Muscle layer of duodenum (tissue), 2 donors: ENCODE measurements at regions not wholly inside any gene's neighbourhood (a gene's known extent, or its start where the extent isn't known, plus 50 kb on each side); places are given as distances from the start of the nearest gene placed in this dataset.

ENCODE experiments used
- H3K27ac ChIP-seq: one replicate; pipeline ENCODE4 v1.7.0; 2013; ENCODE audit warnings: mild to moderate bottlenecking, low read length
- H3K27me3 ChIP-seq: one replicate; pipeline ENCODE4 v1.7.0; 2013; ENCODE audit warnings: low read depth, mild to moderate bottlenecking, control low read depth, low read length
- H3K36me3 ChIP-seq, 2 donors: one replicate each; pipeline ENCODE4 v1.7.0; 2013; ENCODE audit warnings: low read length in 2 of 2, control low read depth in 1 of 2, mild to moderate bottlenecking in 1 of 2; ENCODE audit not compliant: insufficient read depth in 2 of 2, control insufficient read depth in 1 of 2
- H3K4me1 ChIP-seq, 2 donors: one replicate each; pipeline ENCODE4 v1.7.0; 2013; ENCODE audit warnings: low read length in 2 of 2, mild to moderate bottlenecking in 2 of 2, control low read depth in 1 of 2, moderate library complexity in 1 of 2; ENCODE audit not compliant: insufficient read depth in 2 of 2, control insufficient read depth in 1 of 2
- H3K4me3 ChIP-seq, 2 donors: one replicate each; pipeline ENCODE4 v1.7.0; 2013; ENCODE audit warnings: low read length in 2 of 2, low read depth in 1 of 2, mild to moderate bottlenecking in 1 of 2
- H3K9me3 ChIP-seq, 2 donors: one replicate each; pipeline ENCODE4 v1.7.0; 2013; ENCODE audit warnings: low read length in 2 of 2, control low read depth in 1 of 2, mild to moderate bottlenecking in 1 of 2; ENCODE audit not compliant: control insufficient read depth in 1 of 2
- donor health status: healthy.

DNA sequence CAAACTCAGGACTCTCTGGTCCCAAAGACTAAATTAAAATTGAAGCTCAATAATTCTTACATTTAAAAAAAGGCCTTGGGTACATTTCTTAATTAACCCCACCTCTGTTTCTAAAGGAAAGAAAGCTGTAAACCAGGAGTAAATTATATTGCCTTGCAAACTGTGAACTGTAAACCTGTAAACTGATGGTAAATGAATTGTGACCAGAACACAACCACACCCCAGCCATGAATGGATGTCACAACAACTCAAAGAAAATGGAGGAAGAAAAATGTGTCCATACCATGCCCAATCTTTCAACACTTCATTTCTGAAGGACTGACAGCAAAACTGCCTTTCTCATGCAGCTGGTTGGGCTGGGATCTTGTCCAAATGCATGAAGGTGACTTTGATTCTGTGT, 171.3 kb upstream of the C1orf87 start:
- no peak overlapping the region for H3K4me3 ChIP-seq
- no peaks in the 10 kb centered on the region for H3K36me3 ChIP-seq
- H3K9me3 ChIP-seq, result no peaks in the 10 kb centered on the region
- no peaks in the 10 kb centered on the region for H3K27me3 ChIP-seq
- no peaks in the 10 kb centered on the region for H3K4me1 ChIP-seq
- no peak overlapping the region for H3K27ac ChIP-seq

DNA sequence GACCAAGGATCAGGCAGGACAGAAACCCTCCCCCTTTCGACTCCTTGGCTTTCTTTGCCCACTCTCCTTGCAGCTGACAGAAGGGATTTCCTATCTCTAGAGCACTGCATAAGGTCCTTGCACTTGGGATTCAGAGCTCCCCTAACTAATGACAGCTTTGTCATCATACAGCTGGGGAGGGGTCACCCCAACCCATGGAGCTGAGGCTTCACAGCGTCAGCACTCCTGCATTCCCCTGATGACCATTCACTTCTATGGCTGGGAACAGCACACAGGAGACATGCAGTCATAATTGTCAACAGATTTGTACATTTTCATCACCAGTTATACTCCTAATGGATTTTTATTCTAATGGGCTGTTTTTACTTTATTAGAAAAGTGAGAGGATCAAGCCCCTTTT, 161.7 kb upstream of the C1orf87 start:
- Histone ChIP-seq H3K27ac (no peak overlapping the region), H3K27me3 (no peaks in the 10 kb centered on the region), H3K9me3 (peaks cover 0 to 2% of the 10 kb centered on the region in 2 donors), H3K36me3 (no peaks in the 10 kb centered on the region), H3K4me3 (no peak overlapping the region), H3K4me1 (no peaks in the 10 kb centered on the region)

DNA sequence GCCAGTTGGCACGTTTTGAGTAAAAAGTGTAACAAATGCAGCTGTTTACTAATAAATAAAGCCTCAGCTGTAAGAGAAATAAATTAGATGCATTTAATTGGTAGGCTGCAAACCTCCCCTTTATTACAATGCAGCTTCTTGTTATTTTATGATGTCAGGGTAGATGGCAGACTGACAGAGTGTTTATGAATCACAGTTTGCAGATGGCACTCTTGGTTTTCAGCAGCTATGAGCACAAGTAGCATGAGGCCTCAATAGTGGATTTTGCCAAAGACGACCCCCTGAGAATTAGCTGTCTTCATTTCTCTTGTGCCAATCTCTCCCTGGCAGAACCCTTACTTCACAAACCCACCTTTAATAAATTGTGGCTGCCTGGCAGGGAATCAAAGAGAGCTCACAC, 161.2 kb upstream of the C1orf87 start:
- Histone ChIP-seq H3K4me1 (no peaks in the 10 kb centered on the region), H3K27me3 (no peaks in the 10 kb centered on the region), H3K4me3 (no peak overlapping the region), H3K36me3 (no peaks in the 10 kb centered on the region), H3K27ac (no peak overlapping the region), H3K9me3 (peaks cover 0 to 2% of the 10 kb centered on the region in 2 donors)

DNA sequence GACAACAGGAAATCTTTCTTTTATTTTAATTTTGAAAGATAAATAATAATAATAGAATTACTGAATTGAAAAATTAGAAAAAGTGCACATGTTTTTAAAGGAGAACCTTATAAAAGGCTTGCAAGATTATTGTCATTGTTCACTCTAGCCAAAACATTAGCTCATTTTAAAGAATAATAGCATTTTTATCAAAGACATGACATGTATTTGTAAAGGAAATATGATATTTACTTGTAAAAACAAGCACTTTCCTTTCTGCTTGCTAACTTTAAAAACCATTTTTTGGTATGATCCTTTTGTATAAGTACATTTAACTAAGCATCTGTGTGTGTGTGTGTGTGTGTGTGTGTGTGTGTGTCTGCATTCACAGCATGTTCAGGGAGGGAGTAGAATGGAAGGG, 156.3 kb upstream of the C1orf87 start:
- Histone ChIP-seq H3K4me1 (no peaks in the 10 kb centered on the region), H3K4me3 (no peak overlapping the region), H3K9me3 (no peaks in the 10 kb centered on the region), H3K36me3 (no peaks in the 10 kb centered on the region), H3K27ac (no peak overlapping the region), H3K27me3 (no peaks in the 10 kb centered on the region)

DNA sequence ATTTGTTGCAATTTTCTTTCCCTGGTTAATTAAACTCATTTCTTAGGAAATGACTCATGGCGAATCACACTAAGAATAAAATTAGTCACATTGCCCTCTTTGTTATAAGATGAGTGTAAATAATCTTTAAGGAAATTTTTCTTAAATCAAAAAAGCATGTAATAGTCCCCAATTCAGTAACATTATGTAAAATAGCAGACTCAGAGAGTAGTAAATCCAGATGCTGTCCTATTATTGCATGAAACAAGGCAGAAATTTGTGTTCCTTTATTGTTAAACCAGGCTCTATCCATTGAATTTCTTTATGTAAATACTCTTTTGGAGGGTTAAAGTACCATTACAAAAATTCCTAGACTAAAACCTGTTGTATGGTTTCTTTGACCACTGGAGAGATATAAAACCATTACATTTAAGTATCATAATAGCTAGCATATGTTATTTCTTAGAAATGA, 154.5 kb upstream of the C1orf87 start:
- Histone ChIP-seq H3K27ac (no peak overlapping the region), H3K4me1 (peaks cover 0 to 2% of the 10 kb centered on the region in 2 donors), H3K9me3 (no peaks in the 10 kb centered on the region)

DNA sequence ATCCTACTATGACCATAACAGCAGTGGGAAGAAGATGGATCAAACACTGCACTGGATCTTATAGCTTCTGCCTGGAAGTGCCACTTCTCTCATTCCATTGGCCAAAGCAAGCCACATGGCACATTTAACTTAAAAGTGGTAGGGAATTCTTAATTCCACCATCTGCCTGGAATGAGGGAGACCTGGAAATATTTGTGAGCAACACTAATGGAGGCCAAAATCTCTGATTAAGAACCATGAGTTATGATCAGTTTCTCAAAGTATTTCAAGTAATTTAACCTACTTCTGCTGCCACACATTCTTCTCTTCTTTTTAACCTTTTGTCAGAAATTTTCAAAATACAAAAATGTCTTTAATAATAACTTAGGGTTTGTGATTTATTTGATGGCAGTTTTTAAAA, 154.0 kb upstream of the C1orf87 start:
- Histone ChIP-seq H3K4me1 (peaks cover 0 to 6% of the 10 kb centered on the region in 2 donors), H3K27me3 (no peaks in the 10 kb centered on the region), H3K9me3 (no peaks in the 10 kb centered on the region), H3K27ac (no peak overlapping the region), H3K36me3 (no peaks in the 10 kb centered on the region), H3K4me3 (no peak overlapping the region)

More for the DNA sequence above, 154.5 kb upstream of the C1orf87 start:
- Histone ChIP-seq H3K4me3 (no peak overlapping the region), H3K27me3 (no peaks in the 10 kb centered on the region), H3K36me3 (no peaks in the 10 kb centered on the region)

DNA sequence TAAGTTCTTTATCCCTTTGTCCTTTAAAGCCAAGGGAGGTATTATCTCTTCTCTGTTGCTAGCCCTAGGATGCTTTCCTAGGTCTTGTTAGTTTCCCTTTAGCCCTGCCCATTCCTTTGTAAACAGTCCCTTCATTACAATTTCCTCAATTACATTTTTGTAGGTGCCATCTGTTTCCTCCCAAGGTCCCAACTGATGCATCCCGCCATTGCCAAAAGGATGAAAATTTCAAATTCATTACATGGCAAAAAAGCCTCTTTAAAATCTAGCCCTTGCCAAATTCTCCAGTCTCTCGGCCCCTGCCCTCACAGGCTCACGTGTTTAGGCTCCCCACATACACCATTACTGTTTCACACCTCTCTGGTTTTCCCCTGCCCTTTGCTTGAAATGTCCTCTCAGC, 151.9 kb upstream of the C1orf87 start:
- Histone ChIP-seq H3K9me3 (no peaks in the 10 kb centered on the region), H3K36me3 (no peaks in the 10 kb centered on the region), H3K4me1 (peaks cover 0 to 6% of the 10 kb centered on the region in 2 donors), H3K4me3 (no peak overlapping the region), H3K27me3 (no peaks in the 10 kb centered on the region), H3K27ac (no peak overlapping the region)

DNA sequence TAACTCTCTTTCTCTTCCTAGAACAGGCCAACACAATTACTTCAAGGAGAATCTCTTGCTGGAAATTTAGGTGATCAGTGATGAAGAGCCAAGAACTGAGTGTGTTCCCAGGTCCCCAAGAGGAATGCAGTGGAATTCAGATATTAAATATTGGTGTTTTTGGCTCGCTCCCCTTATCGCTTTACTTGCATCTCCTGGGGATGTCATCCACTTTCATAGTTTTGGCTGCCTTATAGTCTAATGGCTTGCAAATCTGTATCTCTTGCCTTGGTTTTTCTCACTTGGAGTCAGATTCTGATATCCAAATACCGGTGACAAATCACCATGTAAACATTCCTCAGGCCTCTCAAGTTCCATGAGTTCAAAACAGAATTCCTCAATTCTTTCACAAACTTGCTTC, 151.0 kb upstream of the C1orf87 start:
- no peak overlapping the region for H3K4me3 ChIP-seq
- no peak overlapping the region for H3K27ac ChIP-seq
- H3K4me1 ChIP-seq, result peaks cover 0 to 6% of the 10 kb centered on the region in 2 donors
- H3K27me3 ChIP-seq, result no peaks in the 10 kb centered on the region
- H3K36me3 ChIP-seq, result no peaks in the 10 kb centered on the region
- no peaks in the 10 kb centered on the region for H3K9me3 ChIP-seq

DNA sequence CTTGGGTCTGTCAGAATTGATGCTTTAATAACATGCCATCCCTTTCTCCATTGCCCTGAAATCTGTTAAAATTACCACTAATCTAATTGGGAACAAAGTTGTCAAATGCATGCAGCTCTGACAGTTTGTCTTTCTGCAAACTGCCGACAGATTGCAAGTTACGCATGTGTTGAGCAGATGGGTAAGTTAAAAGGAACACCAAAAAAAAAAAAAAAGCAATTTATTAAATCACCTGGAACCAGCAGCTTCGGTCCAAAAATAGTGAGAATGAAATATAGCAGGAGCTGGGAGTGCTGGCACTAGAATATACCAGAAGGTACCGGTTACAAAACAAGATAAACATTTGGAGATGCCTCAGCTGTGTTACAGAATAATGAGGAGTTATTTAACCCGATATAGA, 149.6 kb upstream of the C1orf87 start:
- no peaks in the 10 kb centered on the region for H3K27me3 ChIP-seq
- no peak overlapping the region for H3K27ac ChIP-seq
- H3K9me3 ChIP-seq, result no peaks in the 10 kb centered on the region
- peaks cover 0 to 6% of the 10 kb centered on the region in 2 donors for H3K4me1 ChIP-seq
- H3K36me3 ChIP-seq, result no peaks in the 10 kb centered on the region
- H3K4me3 ChIP-seq, result no peak overlapping the region

DNA sequence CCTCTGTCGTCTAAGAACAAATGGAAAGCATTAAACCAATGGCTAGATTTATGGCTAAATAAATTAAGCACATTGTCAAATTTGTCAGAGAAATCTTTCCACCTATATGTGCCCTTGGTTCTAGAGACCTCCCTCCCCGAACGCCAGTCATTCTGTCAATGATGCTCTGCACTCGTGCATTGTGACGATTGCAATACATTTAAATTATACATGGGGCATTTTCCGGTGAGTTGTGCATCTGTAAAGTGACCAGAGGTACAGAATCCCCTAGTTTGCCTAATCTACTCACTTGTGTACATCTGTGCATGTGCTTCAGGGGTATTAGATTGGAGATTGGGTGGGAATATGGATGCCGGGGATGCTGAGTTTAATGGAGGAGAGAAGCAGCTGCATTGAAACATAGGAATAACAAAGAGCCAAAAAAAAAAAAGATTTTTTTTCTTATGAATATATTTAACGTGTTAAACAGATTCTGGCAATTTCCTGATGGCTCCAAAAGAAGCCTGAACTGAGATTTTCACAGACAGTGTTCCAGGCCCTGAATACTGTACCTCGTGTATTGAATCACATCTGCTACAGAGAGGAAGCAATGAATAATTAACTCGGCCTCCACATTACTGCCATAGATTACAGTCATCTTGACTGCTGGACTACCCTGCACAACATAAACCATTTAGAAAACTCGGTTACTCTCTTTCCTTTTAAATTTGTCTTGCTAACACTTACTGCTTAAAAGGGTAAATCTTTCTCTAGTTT, 149.0 kb upstream of the C1orf87 start:
- H3K4me1 ChIP-seq, result peaks cover 0 to 6% of the 10 kb centered on the region in 2 donors
- no peaks in the 10 kb centered on the region for H3K9me3 ChIP-seq
- H3K27me3 ChIP-seq, result no peaks in the 10 kb centered on the region
- H3K27ac ChIP-seq, result no peak overlapping the region
- H3K4me3 ChIP-seq, result no peak overlapping the region
- H3K36me3 ChIP-seq, result no peaks in the 10 kb centered on the region

DNA sequence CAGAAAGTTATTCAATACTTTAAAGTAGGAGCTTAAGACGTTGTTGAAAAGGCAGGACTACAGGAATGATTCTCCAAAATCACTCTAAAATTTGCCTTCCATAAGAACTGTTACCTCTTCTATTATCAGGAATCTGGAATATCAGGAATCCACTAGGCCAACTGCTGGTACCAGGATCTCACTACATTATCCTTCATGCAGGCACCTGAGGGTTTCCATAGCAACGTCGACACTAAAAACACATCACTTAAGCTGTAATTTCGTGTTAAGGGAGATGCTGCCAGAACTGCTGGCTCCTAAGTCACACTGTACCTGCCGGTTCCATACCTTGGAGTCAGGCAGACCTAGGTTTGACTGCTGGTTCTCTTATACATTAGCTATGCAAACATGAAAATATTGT, 139.7 kb upstream of the C1orf87 start:
- Histone ChIP-seq H3K27ac (no peak overlapping the region), H3K27me3 (no peaks in the 10 kb centered on the region), H3K4me3 (no peak overlapping the region), H3K36me3 (no peaks in the 10 kb centered on the region), H3K9me3 (peaks cover 0 to 5% of the 10 kb centered on the region in 2 donors), H3K4me1 (no peaks in the 10 kb centered on the region)

DNA sequence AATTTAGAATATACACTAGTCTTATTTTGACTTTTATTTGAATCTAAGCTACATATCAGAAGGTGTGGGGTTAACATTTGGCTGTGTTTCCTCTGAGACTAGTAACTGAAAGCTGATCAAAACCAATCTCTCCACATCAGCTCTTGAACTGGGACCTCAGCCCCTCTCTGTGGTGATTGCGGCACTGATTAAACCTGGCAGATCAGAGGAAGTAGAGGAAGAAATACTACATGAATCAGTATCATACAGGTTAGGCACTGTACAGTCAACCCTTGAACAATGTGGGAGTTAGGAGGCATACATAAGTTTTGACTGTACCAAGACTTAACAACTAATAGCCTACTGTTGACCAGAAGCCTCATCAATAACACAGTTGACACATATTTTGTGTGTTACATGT, 122.5 kb upstream of the C1orf87 start:
- no peaks in the 10 kb centered on the region for H3K4me1 ChIP-seq
- H3K36me3 ChIP-seq, result no peaks in the 10 kb centered on the region
- no peaks in the 10 kb centered on the region for H3K9me3 ChIP-seq
- no peaks in the 10 kb centered on the region for H3K27me3 ChIP-seq
- H3K4me3 ChIP-seq, result no peak overlapping the region
- no peak overlapping the region for H3K27ac ChIP-seq
